ENCODE measurements at regions not wholly inside any gene's neighbourhood (a gene's known extent, or its start where the extent isn't known, plus 50 kb on each side); places are given as distances from the start of the nearest gene placed in this dataset.

- Histone ChIP-seq H3K79me2 (ENCODE audit: low read length) (no peaks in the 10 kb centered on the region), H3K9me2 (replicated peaks; ENCODE audit: insufficient read depth, low read length) (no peaks in the 10 kb centered on the region), H2AFZ (ENCODE audit: low read length) (no peak overlapping the region), H3K9ac (ENCODE audit: low read length) (no peak overlapping the region), H4K20me1 (ENCODE audit: insufficient read depth, low read depth, low read length) (no peaks in the 10 kb centered on the region), H3K36me3 (ENCODE audit: insufficient read depth, low read length) (no peaks in the 10 kb centered on the region), H3K4me2 (ENCODE audit: low read depth, low read length, poor library complexity, severe bottlenecking) (no peak overlapping the region), H3K27ac (ENCODE audit: low read length) (no peak overlapping the region), H3K4me3 (ENCODE audit: low read length) (no peak overlapping the region), H3K4me1 (ENCODE audit: low read length) (no peaks in the 10 kb centered on the region), H3K9me3 (ENCODE audit: low read length) (peaks cover 4% of the 10 kb centered on the region; the same call in 1 of the 2 replicates), H3K27me3 (ENCODE audit: low read length) (no peaks in the 10 kb centered on the region)
- DNase-seq = no peak
Observed at GRCh38 chrX:43481576-43481975, 174.5 kb upstream of the MAOA start.

GRCh38 chrX:43493756-43494155, 162.3 kb upstream of the MAOA start:
- no peaks in the 10 kb centered on the region for H3K27me3 ChIP-seq (ENCODE audit: low read length)
- no peak overlapping the region for H3K4me2 ChIP-seq (ENCODE audit: low read depth, low read length, poor library complexity, severe bottlenecking)
- no peaks in the 10 kb centered on the region for H3K36me3 ChIP-seq (ENCODE audit: insufficient read depth, low read length)
- H2AFZ ChIP-seq (ENCODE audit: low read length) = no peak overlapping the region
- H3K4me1 ChIP-seq (ENCODE audit: low read length) = no peaks in the 10 kb centered on the region
- no peak for DNase-seq
- no peaks in the 10 kb centered on the region for H3K79me2 ChIP-seq (ENCODE audit: low read length)
- no peak overlapping the region for H3K27ac ChIP-seq (ENCODE audit: low read length)
- no peaks in the 10 kb centered on the region for H3K9me2 ChIP-seq (replicated peaks; ENCODE audit: insufficient read depth, low read length)
- no peaks in the 10 kb centered on the region for H4K20me1 ChIP-seq (ENCODE audit: insufficient read depth, low read depth, low read length)
- H3K9ac ChIP-seq (ENCODE audit: low read length) = no peak overlapping the region
- H3K9me3 ChIP-seq (ENCODE audit: low read length) = no peaks in the 10 kb centered on the region
- no peak overlapping the region for H3K4me3 ChIP-seq (ENCODE audit: low read length)

- H4K20me1 ChIP-seq (ENCODE audit: insufficient read depth, low read depth, low read length) = no peaks in the 10 kb centered on the region
- no peak overlapping the region for H2AFZ ChIP-seq (ENCODE audit: low read length)
- DNase-seq = no peak
- no peak overlapping the region for H3K9ac ChIP-seq (ENCODE audit: low read length)
- H3K4me3 ChIP-seq (ENCODE audit: low read length) = no peak overlapping the region
- H3K36me3 ChIP-seq (ENCODE audit: insufficient read depth, low read length) = no peaks in the 10 kb centered on the region
- no peak overlapping the region for H3K27ac ChIP-seq (ENCODE audit: low read length)
- no peaks in the 10 kb centered on the region for H3K27me3 ChIP-seq (ENCODE audit: low read length)
- no peaks in the 10 kb centered on the region for H3K4me1 ChIP-seq (ENCODE audit: low read length)
- no peaks in the 10 kb centered on the region for H3K79me2 ChIP-seq (ENCODE audit: low read length)
- no peak overlapping the region for H3K4me2 ChIP-seq (ENCODE audit: low read depth, low read length, poor library complexity, severe bottlenecking)
- H3K9me3 ChIP-seq (ENCODE audit: low read length) = no peaks in the 10 kb centered on the region
- no peaks in the 10 kb centered on the region for H3K9me2 ChIP-seq (replicated peaks; ENCODE audit: insufficient read depth, low read length)
Observed at GRCh38 chrX:43500246-43500645, 155.9 kb upstream of the MAOA start.

GRCh38 chrX:43500996-43501694, 155.0 kb upstream of the MAOA start:
- no peaks in the 10 kb centered on the region for H3K4me1 ChIP-seq (ENCODE audit: low read length)
- H3K27ac ChIP-seq (ENCODE audit: low read length) = no peak overlapping the region
- DNase-seq = no peak
- no peaks in the 10 kb centered on the region for H3K9me3 ChIP-seq (ENCODE audit: low read length)
- H4K20me1 ChIP-seq (ENCODE audit: insufficient read depth, low read depth, low read length) = no peaks in the 10 kb centered on the region
- no peaks in the 10 kb centered on the region for H3K36me3 ChIP-seq (ENCODE audit: insufficient read depth, low read length)
- no peaks in the 10 kb centered on the region for H3K27me3 ChIP-seq (ENCODE audit: low read length)
- H3K4me2 ChIP-seq (ENCODE audit: low read depth, low read length, poor library complexity, severe bottlenecking) = no peak overlapping the region
- H2AFZ ChIP-seq (ENCODE audit: low read length) = no peak overlapping the region
- no peak overlapping the region for H3K4me3 ChIP-seq (ENCODE audit: low read length)
- H3K9ac ChIP-seq (ENCODE audit: low read length) = no peak overlapping the region
- no peaks in the 10 kb centered on the region for H3K9me2 ChIP-seq (replicated peaks; ENCODE audit: insufficient read depth, low read length)
- H3K79me2 ChIP-seq (ENCODE audit: low read length) = no peaks in the 10 kb centered on the region

- Histone ChIP-seq H3K4me2 (ENCODE audit: low read depth, low read length, poor library complexity, severe bottlenecking) (no peak overlapping the region), H3K36me3 (ENCODE audit: insufficient read depth, low read length) (no peaks in the 10 kb centered on the region)
- DNase-seq = no peak
Observed at GRCh38 chrX:43504394-43504793, 151.7 kb upstream of the MAOA start.

GRCh38 chrX:43505769-43506168, 150.3 kb upstream of the MAOA start:
- Histone ChIP-seq H4K20me1 (ENCODE audit: insufficient read depth, low read depth, low read length) (no peaks in the 10 kb centered on the region), H3K36me3 (ENCODE audit: insufficient read depth, low read length) (no peaks in the 10 kb centered on the region), H3K4me2 (ENCODE audit: low read depth, low read length, poor library complexity, severe bottlenecking) (no peak overlapping the region), H3K4me1 (ENCODE audit: low read length) (no peaks in the 10 kb centered on the region), H3K79me2 (ENCODE audit: low read length) (no peaks in the 10 kb centered on the region), H3K27me3 (ENCODE audit: low read length) (no peaks in the 10 kb centered on the region), H3K4me3 (ENCODE audit: low read length) (no peak overlapping the region), H3K9me2 (replicated peaks; ENCODE audit: insufficient read depth, low read length) (no peaks in the 10 kb centered on the region), H2AFZ (ENCODE audit: low read length) (no peak overlapping the region), H3K9me3 (ENCODE audit: low read length) (no peaks in the 10 kb centered on the region), H3K9ac (ENCODE audit: low read length) (no peak overlapping the region), H3K27ac (ENCODE audit: low read length) (no peak overlapping the region)
- no peak for DNase-seq

More at GRCh38 chrX:43504394-43504793, 151.7 kb upstream of the MAOA start:
- Histone ChIP-seq H2AFZ (ENCODE audit: low read length) (no peak overlapping the region), H3K9me3 (ENCODE audit: low read length) (no peaks in the 10 kb centered on the region), H3K4me1 (ENCODE audit: low read length) (no peaks in the 10 kb centered on the region), H3K9ac (ENCODE audit: low read length) (no peak overlapping the region), H3K4me3 (ENCODE audit: low read length) (no peak overlapping the region), H3K27ac (ENCODE audit: low read length) (no peak overlapping the region), H3K9me2 (replicated peaks; ENCODE audit: insufficient read depth, low read length) (no peaks in the 10 kb centered on the region), H4K20me1 (ENCODE audit: insufficient read depth, low read depth, low read length) (no peaks in the 10 kb centered on the region), H3K27me3 (ENCODE audit: low read length) (no peaks in the 10 kb centered on the region), H3K79me2 (ENCODE audit: low read length) (no peaks in the 10 kb centered on the region)

GRCh38 chrX:43508694-43509093, 147.4 kb upstream of the MAOA start:
- H3K27ac ChIP-seq (ENCODE audit: low read length) = no peak overlapping the region
- H3K36me3 ChIP-seq (ENCODE audit: insufficient read depth, low read length) = no peaks in the 10 kb centered on the region
- H3K4me3 ChIP-seq (ENCODE audit: low read length) = no peak overlapping the region
- H3K9me3 ChIP-seq (ENCODE audit: low read length) = no peaks in the 10 kb centered on the region
- H3K27me3 ChIP-seq (ENCODE audit: low read length) = no peaks in the 10 kb centered on the region
- H3K9me2 ChIP-seq (replicated peaks; ENCODE audit: insufficient read depth, low read length) = no peaks in the 10 kb centered on the region
- no peaks in the 10 kb centered on the region for H3K4me1 ChIP-seq (ENCODE audit: low read length)
- no peak overlapping the region for H3K9ac ChIP-seq (ENCODE audit: low read length)
- H2AFZ ChIP-seq (ENCODE audit: low read length) = no peak overlapping the region
- no peak overlapping the region for H3K4me2 ChIP-seq (ENCODE audit: low read depth, low read length, poor library complexity, severe bottlenecking)
- no peak for DNase-seq
- no peaks in the 10 kb centered on the region for H4K20me1 ChIP-seq (ENCODE audit: insufficient read depth, low read depth, low read length)
- no peaks in the 10 kb centered on the region for H3K79me2 ChIP-seq (ENCODE audit: low read length)

- H3K4me2 ChIP-seq (ENCODE audit: low read depth, low read length, poor library complexity, severe bottlenecking) = no peak overlapping the region
- H3K9ac ChIP-seq (ENCODE audit: low read length) = no peak overlapping the region
- H3K27ac ChIP-seq (ENCODE audit: low read length) = no peak overlapping the region
- H3K4me3 ChIP-seq (ENCODE audit: low read length) = no peak overlapping the region
- H3K79me2 ChIP-seq (ENCODE audit: low read length) = no peaks in the 10 kb centered on the region
- H3K4me1 ChIP-seq (ENCODE audit: low read length) = no peaks in the 10 kb centered on the region
- H2AFZ ChIP-seq (ENCODE audit: low read length) = no peak overlapping the region
- no peaks in the 10 kb centered on the region for H4K20me1 ChIP-seq (ENCODE audit: insufficient read depth, low read depth, low read length)
- H3K9me2 ChIP-seq (replicated peaks; ENCODE audit: insufficient read depth, low read length) = no peaks in the 10 kb centered on the region
- H3K36me3 ChIP-seq (ENCODE audit: insufficient read depth, low read length) = no peaks in the 10 kb centered on the region
- no peak for DNase-seq
- no peaks in the 10 kb centered on the region for H3K27me3 ChIP-seq (ENCODE audit: low read length)
- no peaks in the 10 kb centered on the region for H3K9me3 ChIP-seq (ENCODE audit: low read length)
Observed at GRCh38 chrX:43510209-43510608, 145.9 kb upstream of the MAOA start.

All from Karpas-422 (cell line).